HT1080 (cell line): ENCODE measurements at regions not wholly inside any gene's neighbourhood (a gene's known extent, or its start where the extent isn't known, plus 50 kb on each side); places are given as distances from the start of the nearest gene placed in this dataset.

Experiments
- DNase-seq: peaks from one replicate; pipeline ENCODE4 v3.0.0-alpha.2; 2015; ENCODE audit warnings: low read depth

DNA sequence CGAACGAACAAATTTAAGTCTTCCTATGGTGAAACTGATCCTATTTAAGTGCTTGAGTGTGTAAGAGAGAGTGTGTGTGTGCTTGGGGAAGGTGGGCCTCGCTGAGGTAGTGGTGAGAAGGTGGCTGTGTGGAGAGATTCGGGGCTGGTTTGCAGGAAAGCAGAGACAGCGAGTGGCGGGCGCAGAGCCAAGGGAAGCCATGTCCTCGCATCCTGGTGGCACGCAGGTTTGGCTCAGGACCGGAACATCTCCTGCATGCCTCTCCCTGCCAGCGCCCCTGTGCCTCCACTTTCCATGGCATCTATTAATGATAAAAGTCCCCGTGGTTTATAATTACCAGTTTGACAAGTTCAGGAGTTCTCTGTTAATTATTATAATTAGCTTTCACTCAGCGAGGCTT is 383.1 kb upstream of the CADM1 start:
- DNase-seq: no peak

DNA sequence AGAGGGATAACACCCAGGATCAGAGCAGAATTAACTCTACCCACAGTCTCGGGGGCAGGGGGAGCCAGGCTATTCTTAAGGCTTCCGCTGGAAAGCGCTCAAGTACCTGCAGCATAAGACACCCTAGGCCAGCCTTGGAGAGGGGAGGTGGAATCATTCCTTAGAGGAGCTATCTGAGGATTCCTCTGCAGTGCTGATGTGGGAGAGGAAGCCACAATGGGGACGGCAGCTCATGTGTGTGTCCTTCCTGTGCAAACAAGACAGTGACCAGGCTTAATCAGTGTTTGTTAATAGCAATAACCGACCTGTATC is 382.2 kb upstream of the CADM1 start:
- DNase-seq: no peak

DNA sequence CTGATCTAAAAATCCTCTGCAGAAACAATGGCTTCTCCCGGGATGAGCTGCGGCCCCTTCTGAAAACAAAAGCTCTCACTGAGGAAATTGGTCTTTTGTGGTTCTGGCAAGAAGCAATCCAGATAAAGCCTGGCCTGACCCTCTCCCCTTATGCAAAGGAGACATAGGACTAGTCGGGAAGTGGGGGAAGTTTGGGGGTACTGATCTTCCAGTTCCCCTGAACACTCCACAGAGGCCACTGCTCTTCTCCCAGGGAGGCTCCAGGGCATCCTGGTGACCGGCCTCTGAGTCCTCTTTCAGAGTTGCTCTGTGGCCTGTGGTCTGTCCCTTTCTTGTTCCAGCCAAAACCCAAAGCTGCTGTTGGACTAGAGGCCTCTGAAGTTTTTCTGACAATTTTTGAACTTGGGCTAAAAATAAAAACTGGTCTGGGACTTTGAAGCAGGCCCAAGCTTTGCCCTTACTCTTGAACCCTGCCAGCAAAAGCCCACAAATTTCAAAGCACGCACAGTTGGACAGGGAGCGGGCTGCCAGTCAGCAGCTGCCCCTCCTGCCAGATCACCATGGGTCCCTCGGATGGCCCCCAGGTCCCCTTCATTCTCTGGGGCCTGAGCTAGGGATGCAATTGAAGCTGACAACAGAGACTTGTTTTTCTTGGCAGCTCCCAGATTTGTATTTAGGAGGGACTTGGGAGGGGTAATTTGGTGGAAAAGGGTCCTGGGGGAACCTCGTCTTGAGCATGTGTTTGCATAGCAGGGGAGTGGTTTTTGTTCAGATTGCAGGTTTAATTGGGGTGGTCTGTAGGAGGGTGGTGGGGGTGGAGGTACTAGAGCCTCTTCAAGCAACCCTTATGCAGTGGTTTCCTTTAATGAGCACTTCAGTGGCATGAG is 381.6 kb upstream of the CADM1 start:
- DNase-seq: no peak

DNA sequence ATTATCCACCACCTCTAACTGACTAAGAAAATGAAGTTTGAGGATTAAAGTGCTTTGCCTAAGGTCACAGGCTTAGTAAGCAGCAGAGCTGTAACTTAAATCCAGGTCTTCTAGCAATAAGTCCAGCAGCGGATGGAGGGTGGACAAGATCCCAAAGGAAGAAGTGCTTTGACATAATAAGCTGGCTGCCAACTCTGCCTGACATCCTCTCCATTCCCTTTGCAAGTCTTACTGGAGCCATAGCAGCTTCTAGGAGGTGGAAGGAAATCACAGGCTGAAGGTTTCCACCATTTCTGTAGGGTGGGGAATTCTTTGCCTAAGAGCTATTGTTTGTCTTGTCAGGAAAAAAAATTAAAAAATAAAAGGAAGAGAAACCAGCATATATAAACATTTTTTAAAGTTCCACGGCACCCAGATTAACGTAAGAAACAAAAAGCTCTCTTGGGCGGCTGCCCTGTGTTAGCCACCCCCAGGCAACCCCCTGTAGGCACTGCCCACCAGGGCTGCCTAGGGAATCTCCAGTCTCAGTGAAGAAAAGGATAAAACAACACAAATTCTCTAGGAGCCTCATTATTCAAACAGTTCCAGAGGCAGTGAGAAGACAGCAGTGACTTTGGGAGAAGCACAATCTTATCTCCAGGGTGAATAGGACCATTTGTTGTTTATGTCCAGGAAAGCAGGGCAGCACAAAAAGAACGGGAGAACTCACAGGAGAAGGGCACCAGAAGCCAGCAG is 380.8 kb upstream of the CADM1 start:
- no peak for DNase-seq

DNA sequence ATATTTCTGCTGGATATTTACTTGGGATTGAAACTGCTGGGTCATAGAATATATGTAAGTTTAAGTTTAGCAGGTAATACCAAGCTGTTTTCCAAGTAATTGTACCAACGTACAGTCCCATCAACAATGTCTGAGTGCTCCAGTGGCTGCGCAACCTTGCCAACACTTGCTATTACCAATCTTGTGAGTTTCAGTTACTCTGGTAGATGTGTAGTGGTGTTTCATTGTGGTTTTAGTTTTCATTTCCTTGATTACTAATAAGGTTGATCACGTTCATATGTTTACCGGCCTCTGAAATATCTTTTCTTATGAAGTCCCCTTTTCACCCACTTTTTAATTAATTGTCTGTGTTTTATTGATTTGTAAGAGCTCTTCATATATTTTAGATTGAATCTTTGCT is 370.6 kb upstream of the CADM1 start:
- DNase-seq: no peak

DNA sequence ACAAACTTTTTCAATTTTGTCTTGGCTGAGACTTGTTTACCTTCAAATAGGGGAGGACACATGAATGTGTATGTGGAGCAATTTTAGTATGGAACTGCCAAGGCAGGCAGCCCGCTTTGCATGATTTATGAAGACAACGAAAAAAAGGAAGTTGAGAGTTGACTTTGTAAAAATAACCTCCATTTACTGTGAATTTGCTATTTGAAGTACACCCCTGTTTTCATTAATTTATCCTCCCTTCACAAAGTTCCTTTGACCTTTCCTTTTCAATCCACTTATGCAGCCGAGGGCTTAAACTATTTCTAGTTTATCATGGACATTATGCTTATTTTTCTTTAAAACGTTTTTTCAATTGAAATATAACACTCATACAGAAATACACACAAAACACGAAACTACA is 369.6 kb upstream of the CADM1 start:
- no peak for DNase-seq

DNA sequence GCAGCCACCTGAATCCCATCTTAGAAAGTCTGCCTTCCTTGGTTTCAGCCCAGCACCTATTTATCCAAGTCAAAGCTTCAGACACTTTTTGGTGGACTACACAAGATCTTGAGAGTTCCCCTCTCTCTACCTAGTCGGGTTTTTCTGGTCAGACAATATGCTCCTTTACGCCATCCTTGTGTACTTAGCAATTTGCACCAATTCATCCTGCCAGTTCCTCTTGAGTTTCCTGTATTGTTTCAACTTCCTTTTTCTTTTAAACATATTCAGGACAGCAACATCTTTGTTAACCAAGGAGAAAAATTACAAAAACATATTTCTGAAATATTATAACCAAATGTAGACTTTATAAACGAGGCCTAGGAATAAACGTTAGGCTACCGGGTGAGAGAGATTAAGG is 368.2 kb upstream of the CADM1 start:
- DNase-seq: no peak

DNA sequence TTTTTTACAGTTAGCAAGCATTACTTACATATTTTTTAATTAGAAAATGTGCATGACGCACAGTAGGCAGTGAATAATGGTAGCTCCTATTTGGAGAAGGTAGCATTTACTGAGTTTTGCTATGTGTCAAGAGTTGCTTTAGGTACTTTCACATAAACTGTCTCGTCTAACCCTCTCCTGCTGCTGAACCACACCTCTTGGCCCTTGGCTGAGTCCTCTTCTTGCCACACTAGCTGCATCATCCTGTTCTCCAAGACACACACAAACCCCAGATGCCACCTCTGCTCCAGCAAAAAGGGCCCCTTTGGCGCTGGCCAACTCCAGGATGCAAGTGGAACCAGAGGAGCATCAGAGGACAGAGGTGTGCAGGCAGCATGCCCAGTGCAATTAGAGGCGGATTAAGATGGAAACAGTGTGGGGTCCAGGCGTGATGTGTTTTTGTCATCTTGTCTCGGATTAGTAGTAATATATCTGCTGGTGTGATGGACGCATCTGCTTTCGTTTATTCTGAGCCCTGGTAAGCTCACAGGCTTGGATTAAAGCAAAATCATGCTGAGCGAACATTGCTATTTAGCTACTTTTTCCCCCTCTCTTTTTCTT is 367.0 kb upstream of the CADM1 start:
- DNase-seq: no peak

DNA sequence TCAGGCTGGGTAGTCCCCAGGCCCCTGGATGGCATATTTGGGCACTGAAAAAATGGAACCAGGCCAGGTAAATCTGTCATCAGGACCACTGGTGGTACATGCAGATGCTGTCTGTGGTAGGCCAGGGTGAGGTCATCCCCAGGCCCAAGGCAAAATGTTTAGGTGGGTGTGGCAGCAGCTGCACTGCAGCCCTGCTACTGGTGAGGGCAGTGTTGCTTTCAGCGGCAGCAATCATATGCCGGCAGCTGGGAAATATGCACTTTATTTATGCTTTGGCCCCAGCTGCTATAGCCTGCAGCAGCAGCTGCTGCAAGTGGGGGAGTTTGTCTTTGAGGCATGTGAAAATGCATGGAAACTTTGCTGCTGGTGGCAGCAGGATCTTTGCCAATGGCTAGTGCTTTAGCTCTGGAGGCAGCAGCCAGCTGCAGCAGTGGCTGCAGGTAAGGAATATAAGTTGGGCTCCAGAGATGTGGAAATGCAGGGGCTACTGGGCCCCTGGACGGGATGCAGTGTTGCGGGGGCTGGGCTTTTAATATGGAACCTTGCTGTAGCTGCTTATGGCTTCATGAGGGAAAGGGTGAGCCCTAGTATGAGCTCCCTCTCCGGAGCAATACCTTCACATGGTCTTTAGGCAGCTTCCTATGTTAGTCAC is 365.7 kb upstream of the CADM1 start:
- peak; percentile 66 for DNase-seq

DNA sequence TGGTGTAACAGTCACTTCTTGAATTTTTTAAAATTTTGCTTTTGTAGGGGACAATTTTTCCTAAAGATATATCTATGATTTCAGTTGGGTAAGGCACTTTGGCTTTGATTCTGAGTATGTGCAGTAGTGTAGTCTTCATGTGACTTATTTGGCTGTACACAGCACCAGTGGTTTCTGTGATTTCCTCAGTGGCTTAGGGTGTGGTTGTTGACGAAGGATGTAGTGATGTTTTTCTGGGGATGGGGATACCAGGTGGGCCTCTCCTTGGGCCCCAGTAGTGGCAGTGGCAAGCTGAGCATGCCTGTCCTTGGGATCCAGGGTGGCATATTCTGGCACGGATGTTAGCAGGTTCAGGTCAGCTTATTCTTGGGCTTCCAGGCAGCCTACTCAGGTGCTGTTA is 364.9 kb upstream of the CADM1 start:
- no peak for DNase-seq

DNA sequence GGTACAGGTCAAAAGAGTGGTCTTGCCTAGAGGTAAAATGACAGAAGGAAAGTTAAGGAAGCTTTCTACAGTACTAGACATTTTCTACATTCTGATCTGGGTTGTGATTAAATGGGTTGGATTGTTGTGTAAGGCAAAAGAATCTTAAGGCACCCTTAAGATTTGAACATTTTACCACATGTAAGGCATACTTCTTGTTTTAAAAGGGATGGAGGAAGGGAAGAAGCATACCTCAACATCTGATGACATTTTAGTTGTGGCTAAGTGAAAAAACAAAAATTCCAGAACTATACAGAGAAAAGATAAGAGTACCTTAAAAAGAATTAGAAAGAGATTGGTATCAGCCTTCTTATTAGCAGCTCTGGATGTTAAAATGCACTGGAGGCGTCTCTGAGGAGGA is 356.0 kb upstream of the CADM1 start:
- no peak for DNase-seq

DNA sequence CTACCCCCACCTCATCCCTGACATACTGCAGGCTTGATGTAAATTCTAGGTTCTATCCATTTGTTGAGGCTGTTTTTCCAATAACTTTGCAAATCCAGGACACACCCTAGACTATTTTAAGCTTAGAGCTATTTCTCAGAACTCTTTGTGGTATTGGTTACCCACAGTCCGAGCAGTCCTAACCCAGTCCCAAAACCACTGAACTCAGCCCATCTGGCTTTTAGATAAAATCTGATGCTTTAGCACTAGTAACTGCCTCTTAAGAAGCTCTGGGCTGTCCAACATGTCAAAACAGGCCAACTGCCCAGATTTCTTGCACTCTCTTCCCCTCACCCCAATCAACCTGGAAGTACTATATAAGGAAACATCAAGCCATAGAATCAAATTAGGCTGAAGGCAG is 344.4 kb upstream of the CADM1 start:
- no peak for DNase-seq

DNA sequence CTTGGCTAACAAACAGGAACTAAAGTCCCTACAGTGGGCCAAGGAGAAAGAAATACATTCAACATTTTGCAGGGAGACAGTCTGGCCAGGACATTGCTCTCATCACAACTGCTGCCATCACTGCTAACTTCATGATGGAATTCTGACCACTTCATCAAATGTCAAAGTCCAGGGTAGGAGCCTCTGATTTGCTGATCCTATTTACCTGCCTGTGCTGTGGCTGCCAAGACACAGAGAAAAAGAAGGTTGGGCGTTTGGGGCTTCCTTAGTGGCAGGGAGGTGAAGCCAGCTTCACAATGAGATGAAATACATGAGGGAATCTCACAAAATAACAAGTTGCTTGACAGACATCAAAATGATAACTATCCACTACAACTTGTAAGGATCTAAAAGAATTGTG is 343.9 kb upstream of the CADM1 start:
- DNase-seq: no peak

DNA sequence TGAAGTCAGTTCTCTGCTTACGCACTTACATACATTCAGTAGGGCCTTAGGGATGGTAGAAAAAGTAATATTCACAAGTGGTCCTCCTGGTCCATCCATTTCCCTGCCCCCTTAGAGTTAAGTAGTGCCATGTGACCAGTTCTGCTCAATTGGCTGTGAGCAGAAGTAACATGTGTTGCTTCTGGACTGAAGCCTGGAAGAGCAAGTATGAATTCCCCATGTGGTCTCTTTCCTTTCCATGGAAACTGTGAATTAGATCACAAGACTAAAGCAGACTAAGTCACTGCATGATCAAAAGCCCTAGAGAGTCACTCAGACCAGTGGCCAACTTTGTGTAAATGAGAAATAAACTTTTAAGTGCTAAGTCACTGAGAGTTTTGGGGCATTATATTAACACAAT is 341.7 kb upstream of the CADM1 start:
- no peak for DNase-seq

DNA sequence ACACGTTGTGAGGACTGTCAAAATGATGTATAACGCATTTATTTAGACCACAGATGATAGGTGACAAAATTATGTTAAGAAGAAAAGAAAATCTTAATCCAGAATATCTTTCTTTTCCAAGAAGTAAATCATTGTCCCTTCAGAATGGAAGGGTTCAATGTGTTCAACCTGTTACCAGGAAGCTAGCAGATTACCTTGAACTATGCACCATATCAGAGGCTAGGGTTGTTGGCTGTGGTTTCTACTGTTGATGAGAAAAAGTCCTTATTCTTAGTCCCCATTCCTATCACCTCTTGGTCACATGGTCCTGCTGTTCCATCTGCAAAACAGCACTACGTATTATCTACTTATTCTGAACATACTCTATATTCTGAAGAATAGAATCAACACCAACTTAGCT is 339.5 kb upstream of the CADM1 start:
- no peak for DNase-seq

DNA sequence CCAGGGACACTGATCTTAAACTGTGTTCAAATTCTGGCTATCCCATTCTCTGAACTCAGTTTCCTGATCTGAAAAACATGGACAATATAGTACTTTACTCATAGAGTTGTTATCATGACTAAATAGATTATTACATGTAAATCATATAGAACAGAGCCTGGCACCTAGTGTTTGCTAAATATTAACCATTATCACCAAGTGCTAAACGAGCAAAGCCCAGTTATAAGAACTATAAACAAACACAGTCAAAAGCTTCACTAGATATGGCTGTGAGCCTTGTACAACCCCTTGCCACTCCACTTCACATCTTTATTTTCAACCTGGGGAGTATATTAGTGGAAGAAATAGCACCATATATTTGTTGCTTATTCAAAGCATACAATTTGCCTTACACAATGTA is 338.9 kb upstream of the CADM1 start:
- no peak for DNase-seq

DNA sequence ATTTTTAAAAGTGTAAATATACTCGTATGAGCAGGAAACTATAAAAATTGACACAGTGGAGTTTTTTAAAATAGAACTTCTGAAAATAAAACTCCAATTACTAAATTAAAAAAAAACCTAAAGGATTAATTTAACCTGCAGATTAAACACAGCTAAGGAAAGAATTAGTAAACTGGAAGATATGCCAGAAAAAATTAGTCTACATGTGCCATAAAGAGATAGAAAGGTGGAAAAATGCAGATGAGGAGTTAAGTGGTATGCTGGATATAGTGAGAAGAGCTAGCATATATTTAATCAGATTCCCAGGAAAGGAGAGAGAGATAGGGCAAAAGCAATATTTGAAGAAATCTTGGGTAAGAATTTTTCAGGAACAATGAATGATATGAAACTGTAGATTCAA is 315.8 kb upstream of the CADM1 start:
- DNase-seq: no peak

DNA sequence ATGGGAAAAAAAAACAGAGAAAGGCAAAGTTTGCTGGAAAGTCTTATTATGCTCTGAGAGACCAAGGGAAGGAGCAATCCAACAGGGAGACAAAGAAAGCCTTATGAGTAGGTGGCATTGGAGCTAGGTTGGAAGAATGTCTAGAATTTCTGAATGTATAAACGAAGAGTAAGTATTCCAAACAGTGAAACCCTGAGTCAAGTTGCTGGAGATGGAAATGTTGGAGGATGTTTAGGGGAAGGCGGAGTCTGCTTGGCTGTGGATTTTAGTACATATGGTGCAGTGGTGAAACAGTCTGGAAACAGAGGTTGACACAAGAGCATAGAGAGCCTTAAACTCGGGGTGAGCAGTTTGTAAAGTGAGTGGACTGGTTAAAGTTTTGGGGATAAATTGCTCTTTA is 314.8 kb upstream of the CADM1 start:
- DNase-seq: no peak

DNA sequence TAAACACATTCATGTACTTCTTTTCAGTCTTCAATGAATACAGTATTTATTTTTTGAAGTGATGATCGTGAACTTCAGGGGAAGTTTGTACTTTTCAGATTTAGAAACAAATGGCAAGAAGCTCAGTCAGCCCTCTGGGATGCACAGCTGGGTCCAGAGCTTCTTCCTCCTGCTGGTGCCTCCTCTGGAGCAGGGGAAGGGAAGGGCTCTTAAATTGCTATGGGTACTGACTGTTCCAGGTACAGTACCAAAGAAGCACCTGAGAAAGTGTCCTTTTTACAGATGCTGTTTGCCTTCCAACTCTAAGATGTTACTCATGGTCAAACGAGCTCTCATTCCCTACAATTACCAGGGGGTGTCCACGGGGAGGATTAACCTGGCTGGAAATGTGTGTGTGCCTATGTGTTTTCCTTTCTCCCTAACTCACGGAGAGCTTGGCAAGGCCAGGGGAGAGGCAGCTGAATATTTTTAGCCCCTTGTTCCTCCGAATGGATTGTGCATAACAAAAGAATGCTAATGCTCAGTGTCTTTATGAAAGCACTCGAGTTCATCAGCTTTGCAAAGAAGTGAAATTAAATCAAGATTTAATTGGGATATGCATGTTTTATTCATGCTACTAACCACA is 313.7 kb upstream of the CADM1 start:
- DNase-seq: no peak

DNA sequence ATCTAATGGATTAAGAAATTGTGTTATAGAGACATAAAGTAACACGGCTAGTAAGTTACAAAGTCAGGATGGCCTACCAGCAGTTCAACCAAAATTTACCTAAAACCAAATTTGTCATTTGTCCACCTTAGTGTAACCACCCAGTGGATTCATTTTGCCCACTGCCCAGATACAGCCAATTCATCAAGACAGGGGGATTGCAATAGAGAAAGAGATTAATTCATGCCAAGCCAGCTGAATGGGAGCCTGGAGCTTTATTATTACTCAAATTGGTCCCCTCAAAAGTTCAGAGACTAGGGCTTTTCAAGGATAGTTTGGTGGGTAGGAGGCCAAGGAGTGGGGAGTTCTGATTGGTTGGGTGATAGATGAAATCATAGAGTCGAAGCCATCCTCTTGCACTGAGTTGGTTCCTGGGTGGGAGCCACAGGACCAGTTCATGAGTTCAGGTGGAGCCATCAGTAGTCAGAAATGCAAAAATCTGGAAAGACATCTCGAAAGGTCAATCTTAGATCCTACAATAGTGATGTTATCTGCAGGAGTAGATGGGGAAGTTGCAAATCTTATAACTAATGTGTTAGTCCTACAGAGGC is 304.2 kb upstream of the CADM1 start:
- DNase-seq: no peak

DNA sequence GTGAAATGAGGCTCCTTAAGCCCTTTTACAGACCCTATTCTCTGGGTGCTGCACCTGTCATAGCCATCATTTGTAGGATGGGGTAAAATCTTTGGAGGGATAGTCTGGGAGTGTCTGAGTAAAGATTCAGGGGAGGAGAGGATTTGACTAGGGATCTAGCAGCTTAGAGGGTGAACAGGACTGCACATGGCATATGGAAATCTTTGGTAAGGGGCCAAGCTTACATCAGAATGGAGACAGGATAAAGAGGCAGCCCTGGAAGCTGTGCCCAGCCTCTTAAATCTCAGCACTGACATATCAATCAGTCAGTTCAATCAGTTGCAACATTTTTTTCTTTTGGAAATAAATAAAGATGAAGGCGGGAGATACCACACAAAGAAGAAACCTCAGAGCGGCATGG is 301.8 kb upstream of the CADM1 start:
- DNase-seq: no peak
